ENCODE measurements at regions not wholly inside any gene's neighbourhood (a gene's known extent, or its start where the extent isn't known, plus 50 kb on each side); places are given as distances from the start of the nearest gene placed in this dataset.
"Not testable (repeated sequence)": the region's sequence is repeated elsewhere in the genome, so short reads cannot be mapped to it uniquely, and the experiment has no call there.

GRCh38 chr3:34483311-34483887, 685.0 kb downstream of the PDCD6IP start:
- Mint-ChIP-seq H3K27me3 (ENCODE audit: insufficient read depth) (no peaks in the 10 kb centered on the region), H3K4me3 (no peak overlapping the region), H3K27ac (no peak overlapping the region), H3K9me3 (peaks cover 25% of the 10 kb centered on the region), H3K4me1 (ENCODE audit: low read depth) (no peaks in the 10 kb centered on the region), H3K36me3 (ENCODE audit: low read depth) (no peaks in the 10 kb centered on the region)
- no peak for DNase-seq
- no peak for TF ChIP-seq CTCF (IDR thresholded peaks at IDR 0.05)

- DNase-seq = no peak
- Mint-ChIP-seq H3K27ac (no peak overlapping the region), H3K27me3 (ENCODE audit: insufficient read depth) (no peaks in the 10 kb centered on the region), H3K9me3 (peaks cover 30% of the 10 kb centered on the region), H3K36me3 (ENCODE audit: low read depth) (no peaks in the 10 kb centered on the region), H3K4me3 (no peak overlapping the region), H3K4me1 (ENCODE audit: low read depth) (no peaks in the 10 kb centered on the region)
- no peak for TF ChIP-seq CTCF (IDR thresholded peaks at IDR 0.05)
These were observed 705.9 kb downstream of the PDCD6IP start for GRCh38 chr3:34504366-34504765.

GRCh38 chr3:34504775-34505174, 706.3 kb downstream of the PDCD6IP start:
- no peak for DNase-seq
- Mint-ChIP-seq H3K4me3 (no peak overlapping the region), H3K9me3 (peaks cover 30% of the 10 kb centered on the region), H3K36me3 (ENCODE audit: low read depth) (no peaks in the 10 kb centered on the region), H3K27ac (no peak overlapping the region), H3K27me3 (ENCODE audit: insufficient read depth) (no peaks in the 10 kb centered on the region), H3K4me1 (ENCODE audit: low read depth) (no peaks in the 10 kb centered on the region)
- no peak for TF ChIP-seq CTCF (IDR thresholded peaks at IDR 0.05)

- no peaks in the 10 kb centered on the region for H3K4me1 Mint-ChIP-seq (ENCODE audit: low read depth)
- no peak for DNase-seq
- H3K27ac Mint-ChIP-seq = no peak overlapping the region
- H3K9me3 Mint-ChIP-seq = peaks cover 34% of the 10 kb centered on the region
- TF ChIP-seq CTCF (IDR thresholded peaks at IDR 0.05) = no peak
- no peak overlapping the region for H3K4me3 Mint-ChIP-seq
- H3K36me3 Mint-ChIP-seq (ENCODE audit: low read depth) = no peaks in the 10 kb centered on the region
- no peaks in the 10 kb centered on the region for H3K27me3 Mint-ChIP-seq (ENCODE audit: insufficient read depth)
These were observed 710.3 kb downstream of the PDCD6IP start for GRCh38 chr3:34508732-34509131.

- no peaks in the 10 kb centered on the region for H3K27me3 Mint-ChIP-seq (ENCODE audit: insufficient read depth)
- no peak for TF ChIP-seq CTCF (IDR thresholded peaks at IDR 0.05)
- no peaks in the 10 kb centered on the region for H3K36me3 Mint-ChIP-seq (ENCODE audit: low read depth)
- DNase-seq = no peak
- H3K4me1 Mint-ChIP-seq (ENCODE audit: low read depth) = no peaks in the 10 kb centered on the region
- peaks cover 36% of the 10 kb centered on the region for H3K9me3 Mint-ChIP-seq
- no peak overlapping the region for H3K4me3 Mint-ChIP-seq
- no peak overlapping the region for H3K27ac Mint-ChIP-seq
These were observed 713.5 kb downstream of the PDCD6IP start for GRCh38 chr3:34511891-34512290.

GRCh38 chr3:34519008-34519407, 720.6 kb downstream of the PDCD6IP start:
- H3K4me3 Mint-ChIP-seq; H3K27ac Mint-ChIP-seq; H3K27me3 Mint-ChIP-seq (ENCODE audit: insufficient read depth): not testable (repeated sequence)

More at GRCh38 chr3:34519008-34519407, 720.6 kb downstream of the PDCD6IP start:
- not testable (repeated sequence) for H3K36me3 Mint-ChIP-seq (ENCODE audit: low read depth); DNase-seq; H3K4me1 Mint-ChIP-seq (ENCODE audit: low read depth)
- H3K9me3 Mint-ChIP-seq = peaks cover 58% of the 10 kb centered on the region
